PC-9 (cell line): ENCODE measurements at regions not wholly inside any gene's neighbourhood (a gene's known extent, or its start where the extent isn't known, plus 50 kb on each side); places are given as distances from the start of the nearest gene placed in this dataset.

Experiments used
- CTCF ChIP-seq: fragments of 200-600 bp; sonication (generic); conservative IDR thresholded peaks from 2 replicates; pipeline ENCODE4 v1.6.1; 2017; ENCODE audit warnings: mixed run types, antibody characterized with exemption, mild to moderate bottlenecking, moderate library complexity
- EZH2 ChIP-seq: fragments of 200-600 bp; sonication (generic); IDR thresholded peaks from 2 replicates; pipeline ENCODE4 v1.8.0; 2017; ENCODE audit warnings: antibody characterized with exemption, low read depth

- TF ChIP-seq CTCF (no peak), EZH2 (no peak)
Observed at GRCh38 chr19:22491746-22492145, 69.6 kb upstream of the ZNF98 start.
